ENCODE measurements at regions not wholly inside any gene's neighbourhood (a gene's known extent, or its start where the extent isn't known, plus 50 kb on each side); places are given as distances from the start of the nearest gene placed in this dataset.

- intact Hi-C loops (cut with micrococcal nuclease; ENCODE audit: unreplicated experiment) (no loop called here), in situ Hi-C loops (cut with HindIII; ENCODE audit: low pct_unique_long_range_greater_than_20kb, low sequenced_read_pairs) (no loop called here)
- H3K9me3 ChIP-seq (ENCODE audit: control insufficient read depth, insufficient read depth, low read depth, low read length) = no peaks in the 10 kb centered on the region
- no peak for DNase-seq (ENCODE audit: low read depth, low spot score)
- POLR2A ChIA-PET = no interaction called here
- H3K27ac ChIP-seq (ENCODE audit: low read length) = no peak overlapping the region
- H3K4me3 ChIP-seq (ENCODE audit: low read depth in 2 of 2, low read length in 2 of 2) = no peak overlapping the region
- ATAC-seq = no peak
- no TSS peak for BruUV-seq (replicated peaks)
- TF ChIP-seq TCF7L2 (IDR thresholded peaks at IDR 0.05; ENCODE audit: low read depth, low read length) (no peak), REST (IDR thresholded peaks at IDR 0.05; ENCODE audit: insufficient read depth in 1 of 2, low read depth in 2 of 2, low read length in 1 of 2) (no peak), CTCF (IDR thresholded peaks at IDR 0.05) (no peak)
- H3K4me1 ChIP-seq (ENCODE audit: control insufficient read depth, insufficient read depth, low read length) = no peaks in the 10 kb centered on the region
- CTCF ChIA-PET = no interaction called here
- no peaks in the 10 kb centered on the region for H3K27me3 ChIP-seq (ENCODE audit: control insufficient read depth, insufficient read depth, low read length)
- H3K36me3 ChIP-seq (ENCODE audit: control insufficient read depth, insufficient read depth, low read length) = no peaks in the 10 kb centered on the region
Measured at GRCh38 chr12:91502208-91502607, 319.6 kb upstream of the DCN start.

GRCh38 chr12:91496337-91496736, 313.7 kb upstream of the DCN start:
- TF ChIP-seq REST (IDR thresholded peaks at IDR 0.05; ENCODE audit: insufficient read depth in 1 of 2, low read depth in 2 of 2, low read length in 1 of 2) (no peak), TCF7L2 (IDR thresholded peaks at IDR 0.05; ENCODE audit: low read depth, low read length) (no peak), CTCF (IDR thresholded peaks at IDR 0.05) (no peak), SIN3A (IDR thresholded peaks at IDR 0.05; ENCODE audit: borderline replicate concordance, insufficient read depth, low read depth, low read length) (no peak), POLR2AphosphoS5 (IDR thresholded peaks at IDR 0.05; ENCODE audit: low read depth, low read length) (no peak)
- CTCF ChIA-PET = no interaction called here
- H3K4me3 ChIP-seq (ENCODE audit: low read depth in 2 of 2, low read length in 2 of 2) = no peak overlapping the region
- BruUV-seq (replicated peaks) = no TSS peak
- intact Hi-C loops (cut with micrococcal nuclease; ENCODE audit: unreplicated experiment) = no loop called here
- POLR2A ChIA-PET = interaction anchor here (0.6 kb wide), 1 partner anchor 146 kb away, joined by 3 read pairs; no protein-coding TSS in a partner anchor
- in situ Hi-C loops (cut with HindIII; ENCODE audit: low pct_unique_long_range_greater_than_20kb, low sequenced_read_pairs) = no loop called here
- ATAC-seq = no peak
- no peaks in the 10 kb centered on the region for H3K4me1 ChIP-seq (ENCODE audit: control insufficient read depth, insufficient read depth, low read length)
- no peaks in the 10 kb centered on the region for H3K36me3 ChIP-seq (ENCODE audit: control insufficient read depth, insufficient read depth, low read length)
- DNase-seq (ENCODE audit: low read depth, low spot score) = no peak
- H3K9me3 ChIP-seq (ENCODE audit: control insufficient read depth, insufficient read depth, low read depth, low read length) = no peaks in the 10 kb centered on the region
- H3K27ac ChIP-seq (ENCODE audit: low read length) = no peak overlapping the region
- no peaks in the 10 kb centered on the region for H3K27me3 ChIP-seq (ENCODE audit: control insufficient read depth, insufficient read depth, low read length)
